ENCODE measurements at regions not wholly inside any gene's neighbourhood (a gene's known extent, or its start where the extent isn't known, plus 50 kb on each side); places are given as distances from the start of the nearest gene placed in this dataset.
"Not testable (repeated sequence)": the region's sequence is repeated elsewhere in the genome, so short reads cannot be mapped to it uniquely, and the experiment has no call there.

DNA sequence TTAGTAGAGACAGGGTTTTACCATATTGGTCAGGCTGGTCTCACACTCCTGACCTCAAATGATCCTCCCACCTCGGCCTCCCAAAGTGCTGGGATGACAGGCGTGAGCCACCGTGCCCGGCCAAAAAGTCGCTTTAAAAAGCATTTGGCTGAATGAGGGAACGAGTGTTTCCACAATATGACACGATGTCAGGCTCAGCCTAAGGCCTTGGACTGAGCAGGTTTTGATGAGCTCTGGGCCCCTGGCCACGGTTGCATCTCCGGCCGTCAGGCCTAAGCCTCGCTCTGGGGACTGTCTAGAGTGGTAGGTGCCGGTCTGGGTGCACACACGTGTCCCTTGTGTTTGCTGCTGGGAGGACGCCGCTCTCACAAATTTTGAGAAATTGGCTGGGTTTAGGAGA is 120.3 kb downstream of the NPIPB11 start:
- not testable (repeated sequence) for TF ChIP-seq POLR2A (IDR thresholded peaks at IDR 0.05)
- TF ChIP-seq, protein P1, sequence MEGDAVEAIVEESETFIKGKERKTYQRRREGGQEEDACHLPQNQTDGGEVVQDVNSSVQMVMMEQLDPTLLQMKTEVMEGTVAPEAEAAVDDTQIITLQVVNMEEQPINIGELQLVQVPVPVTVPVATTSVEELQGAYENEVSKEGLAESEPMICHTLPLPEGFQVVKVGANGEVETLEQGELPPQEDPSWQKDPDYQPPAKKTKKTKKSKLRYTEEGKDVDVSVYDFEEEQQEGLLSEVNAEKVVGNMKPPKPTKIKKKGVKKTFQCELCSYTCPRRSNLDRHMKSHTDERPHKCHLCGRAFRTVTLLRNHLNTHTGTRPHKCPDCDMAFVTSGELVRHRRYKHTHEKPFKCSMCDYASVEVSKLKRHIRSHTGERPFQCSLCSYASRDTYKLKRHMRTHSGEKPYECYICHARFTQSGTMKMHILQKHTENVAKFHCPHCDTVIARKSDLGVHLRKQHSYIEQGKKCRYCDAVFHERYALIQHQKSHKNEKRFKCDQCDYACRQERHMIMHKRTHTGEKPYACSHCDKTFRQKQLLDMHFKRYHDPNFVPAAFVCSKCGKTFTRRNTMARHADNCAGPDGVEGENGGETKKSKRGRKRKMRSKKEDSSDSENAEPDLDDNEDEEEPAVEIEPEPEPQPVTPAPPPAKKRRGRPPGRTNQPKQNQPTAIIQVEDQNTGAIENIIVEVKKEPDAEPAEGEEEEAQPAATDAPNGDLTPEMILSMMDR (IDR thresholded peaks at IDR 0.05) = not testable (repeated sequence)
